HepG2 (cell line): ENCODE measurements at regions not wholly inside any gene's neighbourhood (a gene's known extent, or its start where the extent isn't known, plus 50 kb on each side); places are given as distances from the start of the nearest gene placed in this dataset.

Experiments
- ATF2 ChIP-seq: sonication (generic); formaldehyde crosslinking; IDR thresholded peaks from 2 replicates; pipeline ENCODE4 v1.4.0; 2020; ENCODE audit warnings: missing genetic modification reagents
- SKIL ChIP-seq: sonication (generic); formaldehyde crosslinking; IDR thresholded peaks from 2 replicates; pipeline ENCODE4 v1.8.0; 2022; ENCODE audit warnings: missing genetic modification reagents, mild to moderate bottlenecking, moderate library complexity, borderline replicate concordance
- ZNF24 ChIP-seq: fragments of 450-650 bp; IDR thresholded peaks from 2 replicates; pipeline ENCODE4 v1.6.1; 2017; ENCODE audit warnings: antibody characterized with exemption, mild to moderate bottlenecking
- ZNF33B ChIP-seq: sonication (generic); formaldehyde crosslinking; IDR thresholded peaks from 2 replicates; pipeline ENCODE4 v1.5.1; 2020; ENCODE audit warnings: mild to moderate bottlenecking, missing genetic modification reagents
- ZNF547 ChIP-seq: sonication (generic); formaldehyde crosslinking; IDR thresholded peaks from 2 replicates; pipeline ENCODE4 v1.5.1; 2020; ENCODE audit warnings: mild to moderate bottlenecking, missing genetic modification reagents
- ZSCAN25 ChIP-seq: sonication (generic); formaldehyde crosslinking; IDR thresholded peaks from 2 replicates; pipeline ENCODE4 v1.8.0; 2022; ENCODE audit warnings: mild to moderate bottlenecking, missing genetic modification reagents
- TF ChIP-seq, protein P1 (sequence below): sonication (generic); formaldehyde crosslinking; IDR thresholded peaks from 2 replicates; pipeline ENCODE4 v1.5.0; 2020; ENCODE audit warnings: missing genetic modification reagents
- TF ChIP-seq, protein P2 (sequence below): sonication (generic); formaldehyde crosslinking; IDR thresholded peaks from 2 replicates; pipeline ENCODE4 v1.5.0; 2020; ENCODE audit warnings: mild to moderate bottlenecking, missing genetic modification reagents, moderate library complexity
- TF ChIP-seq, protein P3 (sequence below): sonication (generic); formaldehyde crosslinking; IDR thresholded peaks from 2 replicates; pipeline ENCODE4 v1.4.0; 2020; ENCODE audit warnings: missing genetic modification reagents

DNA sequence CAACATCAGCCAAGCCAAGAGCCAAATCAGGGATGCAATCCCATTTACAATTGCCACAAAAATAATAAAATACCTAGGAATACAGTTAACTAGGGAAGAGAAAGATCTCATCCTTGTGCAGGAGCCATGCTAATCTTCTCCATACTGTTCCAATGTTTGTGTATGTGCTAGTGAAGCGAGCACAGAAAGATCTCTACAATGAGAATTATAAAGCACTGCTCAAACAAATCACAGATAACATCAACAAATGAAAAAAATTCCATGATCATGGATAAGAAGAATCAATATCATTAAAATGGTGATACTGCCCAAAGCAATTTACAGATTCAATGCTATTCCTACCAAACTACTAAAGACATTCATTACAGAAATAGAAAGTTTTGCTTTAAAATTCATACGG lies 215.6 kb downstream of the FOXG1 start:
- no peak for TF ChIP-seq ZNF33B
- TF ChIP-seq ZNF547 (CRISPR knock-in tag): no peak
- TF ChIP-seq SKIL (CRISPR knock-in tag): no peak
- no peak for TF ChIP-seq ZSCAN25 (CRISPR knock-in tag)
- TF ChIP-seq ZNF24: no peak
- TF ChIP-seq, protein P1, sequence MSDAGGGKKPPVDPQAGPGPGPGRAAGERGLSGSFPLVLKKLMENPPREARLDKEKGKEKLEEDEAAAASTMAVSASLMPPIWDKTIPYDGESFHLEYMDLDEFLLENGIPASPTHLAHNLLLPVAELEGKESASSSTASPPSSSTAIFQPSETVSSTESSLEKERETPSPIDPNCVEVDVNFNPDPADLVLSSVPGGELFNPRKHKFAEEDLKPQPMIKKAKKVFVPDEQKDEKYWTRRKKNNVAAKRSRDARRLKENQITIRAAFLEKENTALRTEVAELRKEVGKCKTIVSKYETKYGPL (CRISPR knock-in tag): no peak
- TF ChIP-seq, protein P2, sequence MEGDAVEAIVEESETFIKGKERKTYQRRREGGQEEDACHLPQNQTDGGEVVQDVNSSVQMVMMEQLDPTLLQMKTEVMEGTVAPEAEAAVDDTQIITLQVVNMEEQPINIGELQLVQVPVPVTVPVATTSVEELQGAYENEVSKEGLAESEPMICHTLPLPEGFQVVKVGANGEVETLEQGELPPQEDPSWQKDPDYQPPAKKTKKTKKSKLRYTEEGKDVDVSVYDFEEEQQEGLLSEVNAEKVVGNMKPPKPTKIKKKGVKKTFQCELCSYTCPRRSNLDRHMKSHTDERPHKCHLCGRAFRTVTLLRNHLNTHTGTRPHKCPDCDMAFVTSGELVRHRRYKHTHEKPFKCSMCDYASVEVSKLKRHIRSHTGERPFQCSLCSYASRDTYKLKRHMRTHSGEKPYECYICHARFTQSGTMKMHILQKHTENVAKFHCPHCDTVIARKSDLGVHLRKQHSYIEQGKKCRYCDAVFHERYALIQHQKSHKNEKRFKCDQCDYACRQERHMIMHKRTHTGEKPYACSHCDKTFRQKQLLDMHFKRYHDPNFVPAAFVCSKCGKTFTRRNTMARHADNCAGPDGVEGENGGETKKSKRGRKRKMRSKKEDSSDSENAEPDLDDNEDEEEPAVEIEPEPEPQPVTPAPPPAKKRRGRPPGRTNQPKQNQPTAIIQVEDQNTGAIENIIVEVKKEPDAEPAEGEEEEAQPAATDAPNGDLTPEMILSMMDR (CRISPR knock-in tag): no peak
- TF ChIP-seq, protein P3, sequence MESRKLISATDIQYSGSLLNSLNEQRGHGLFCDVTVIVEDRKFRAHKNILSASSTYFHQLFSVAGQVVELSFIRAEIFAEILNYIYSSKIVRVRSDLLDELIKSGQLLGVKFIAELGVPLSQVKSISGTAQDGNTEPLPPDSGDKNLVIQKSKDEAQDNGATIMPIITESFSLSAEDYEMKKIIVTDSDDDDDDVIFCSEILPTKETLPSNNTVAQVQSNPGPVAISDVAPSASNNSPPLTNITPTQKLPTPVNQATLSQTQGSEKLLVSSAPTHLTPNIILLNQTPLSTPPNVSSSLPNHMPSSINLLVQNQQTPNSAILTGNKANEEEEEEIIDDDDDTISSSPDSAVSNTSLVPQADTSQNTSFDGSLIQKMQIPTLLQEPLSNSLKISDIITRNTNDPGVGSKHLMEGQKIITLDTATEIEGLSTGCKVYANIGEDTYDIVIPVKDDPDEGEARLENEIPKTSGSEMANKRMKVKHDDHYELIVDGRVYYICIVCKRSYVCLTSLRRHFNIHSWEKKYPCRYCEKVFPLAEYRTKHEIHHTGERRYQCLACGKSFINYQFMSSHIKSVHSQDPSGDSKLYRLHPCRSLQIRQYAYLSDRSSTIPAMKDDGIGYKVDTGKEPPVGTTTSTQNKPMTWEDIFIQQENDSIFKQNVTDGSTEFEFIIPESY (CRISPR knock-in tag): no peak
- TF ChIP-seq ATF2: no peak
